ENCODE measurements at regions not wholly inside any gene's neighbourhood (a gene's known extent, or its start where the extent isn't known, plus 50 kb on each side); places are given as distances from the start of the nearest gene placed in this dataset.
A peak's percentile ranks its signal among the peaks of the same experiment; 100 is the strongest.

DNA sequence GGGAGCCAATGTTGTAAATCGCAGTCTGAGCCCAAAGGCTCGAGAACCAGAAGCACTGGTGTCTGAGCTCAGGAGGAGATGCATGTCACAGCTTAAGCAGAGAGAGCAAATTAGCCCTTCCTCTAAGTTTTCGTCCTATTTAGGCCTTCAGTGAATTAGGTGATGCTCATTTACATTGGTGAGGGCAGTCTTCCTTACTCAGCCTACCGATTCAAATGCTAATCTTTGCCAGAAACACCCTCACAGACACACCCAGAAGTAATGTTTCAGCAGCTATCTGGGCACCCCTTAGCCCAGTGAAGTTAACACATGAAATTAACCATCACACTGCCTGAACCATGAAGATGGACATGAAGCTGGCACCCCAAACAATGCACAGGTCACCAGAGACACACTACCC lies 385.1 kb downstream of the STK39 start:
- H4K91ac ChIP-seq (replicated peaks; ENCODE audit: insufficient read length, low read length), result peak overlapping the region; percentile 86
- H3K14ac ChIP-seq (ENCODE audit: insufficient read length), result no peak overlapping the region
- no peaks in the 10 kb centered on the region for H3K27me3 ChIP-seq (replicated peaks in 1 of 4; ENCODE audit: control insufficient read depth in 3 of 4, extremely low read depth in 1 of 4, insufficient read depth in 3 of 4, low read length in 3 of 4)
- DNase-seq (ENCODE audit: low read depth in 1 of 2, low spot score in 2 of 2), result no peak
- no peaks in the 10 kb centered on the region for H4K20me1 ChIP-seq (replicated peaks in 1 of 2; ENCODE audit: control insufficient read depth in 1 of 2, insufficient read depth in 2 of 2, low read length in 2 of 2)
- peak overlapping the region; percentile 73; the same call in 1 of the 2 replicates for H3K18ac ChIP-seq (ENCODE audit: extremely low read depth, low read length)
- H3K4me1 ChIP-seq (replicated peaks in 1 of 4; ENCODE audit: control insufficient read depth in 3 of 4, insufficient read depth in 4 of 4, low read length in 3 of 4), result peaks cover 0 to 18% (median 3%) of the 10 kb centered on the region in 4 experiments; a peak in 5 of 7 replicates
- peak overlapping the region in 1 of 2 experiments; percentile 42; a peak in 3 of 4 replicates for H3K4me2 ChIP-seq (ENCODE audit: insufficient read depth in 1 of 2, low read depth in 2 of 2, low read length in 2 of 2)
- peak overlapping the region; percentile 51; the same call in 1 of the 2 replicates for H3K27ac ChIP-seq (ENCODE audit: low read depth, low read length)
- H2BK120ac ChIP-seq (replicated peaks; ENCODE audit: low read depth, low read length), result peak overlapping the region; percentile 72
- H3K9me3 ChIP-seq (ENCODE audit: insufficient read depth in 2 of 2, low read depth in 1 of 2, low read length in 1 of 2), result peaks cover 15 to 17% of the 10 kb centered on the region in 2 experiments
- peak overlapping the region; percentile 89 for H2BK12ac ChIP-seq (ENCODE audit: low read depth, low read length)
- no peak overlapping the region for H2BK15ac ChIP-seq (ENCODE audit: low read length)
- TF ChIP-seq POLR2AphosphoS5 (IDR thresholded peaks at IDR 0.05; ENCODE audit: low read depth, low read length), result peak; percentile 24; the same call in 1 of the 2 replicates
- no peak for TF ChIP-seq ASH2L (IDR thresholded peaks at IDR 0.05; ENCODE audit: low read length)
- TF ChIP-seq POLR2A (IDR thresholded peaks at IDR 0.05; ENCODE audit: control extremely low read depth in 1 of 2, low read depth in 2 of 2, low read length in 2 of 2), result peak; percentile 35 to 39; a peak in 2 of 3 replicates
- TF ChIP-seq KDM1A (IDR thresholded peaks at IDR 0.05; ENCODE audit: borderline replicate concordance, low read length), result peak; percentile 74
- H3K4ac ChIP-seq (replicated peaks; ENCODE audit: insufficient read length, low read depth, low read length), result peak overlapping the region; percentile 61
- WGBS, 2 experiments (ENCODE audit: extremely low coverage in 1 of 2, insufficient coverage in 1 of 2, insufficient read length in 1 of 2, insufficient replicate concordance in 2 of 2, low coverage in 1 of 2, low lambda C conversion rate in 2 of 2, missing lambda C conversion rate in 1 of 2), result 61% methylated on average over 4 of the region's 4 CpGs; no CpG with 5 or more reads in 1 of the 2 experiments
- no peak overlapping the region; a peak in 1 of 7 replicates for H3K9ac ChIP-seq (replicated peaks in 1 of 4; ENCODE audit: extremely low read depth in 1 of 4, low read depth in 3 of 4, low read length in 3 of 4)
- H3K56ac ChIP-seq (replicated peaks; ENCODE audit: insufficient read length, low read depth, low read length), result no peak overlapping the region
- peak overlapping the region; percentile 91 for H2BK5ac ChIP-seq (ENCODE audit: low read depth, low read length)
- H2AK5ac ChIP-seq (ENCODE audit: low read depth, low read length), result peak overlapping the region; percentile 82; the same call in 1 of the 2 replicates
- peaks cover 0 to 14% (median 6%) of the 10 kb centered on the region in 4 experiments; a peak in 4 of 8 replicates for H3K36me3 ChIP-seq (ENCODE audit: control insufficient read depth in 2 of 4, insufficient read depth in 4 of 4, low read length in 3 of 4)
- H3K79me2 ChIP-seq (ENCODE audit: control insufficient read depth in 1 of 2, insufficient read depth in 2 of 2, low read length in 2 of 2), result no peaks in the 10 kb centered on the region
- H3K4me3 ChIP-seq (ENCODE audit: extremely low read depth in 1 of 4, insufficient read depth in 2 of 4, low read depth in 3 of 4, low read length in 4 of 4), result peak overlapping the region in 1 of 4 experiments; percentile 29; a peak in 1 of 8 replicates
- peak overlapping the region; percentile 69 for H4K5ac ChIP-seq (ENCODE audit: insufficient read length, low read depth, low read length)
- CTCF ChIA-PET (ENCODE audit: partially characterized antibody), result interaction anchor here (1.0 to 1.4 kb wide), 2 partner anchors 9 to 190 kb away, joined by 3 read pairs; no protein-coding TSS in a partner anchor
- POLR2A ChIA-PET (ENCODE audit: partially characterized antibody), result interaction anchor here (1.3 to 1.9 kb wide), 2 partner anchors 17 to 19 kb away, joined by 3 to 5 read pairs; no protein-coding TSS in a partner anchor
- H3K23ac ChIP-seq (ENCODE audit: insufficient read length), result no peak overlapping the region
- H3K23me2 ChIP-seq (ENCODE audit: low read depth, low read length), result no peaks in the 10 kb centered on the region
- FAIRE-seq, result peak; percentile 60
- H4K8ac ChIP-seq (ENCODE audit: extremely low read depth, insufficient read depth, low read length), result no peak overlapping the region
- H2AFZ ChIP-seq (ENCODE audit: low read length), result no peak overlapping the region
- no peaks in the 10 kb centered on the region for H3K79me1 ChIP-seq (ENCODE audit: low read depth, low read length)
- H2BK20ac ChIP-seq (ENCODE audit: low read length), result peak overlapping the region; percentile 76; the same call in 1 of the 2 replicates
